Thoracic aorta (tissue), 2 donors: ENCODE measurements at regions not wholly inside any gene's neighbourhood (a gene's known extent, or its start where the extent isn't known, plus 50 kb on each side); places are given as distances from the start of the nearest gene placed in this dataset.

Experiments used
- ATAC-seq: fragments of 150-250 bp; one replicate; pipeline ENCODE4 v1.8.0; 2017; ENCODE audit warnings: low read depth; ENCODE audit not compliant: insufficient number of reproducible peaks, low FRiP score
- DNase-seq: peaks from one replicate; pipeline ENCODE4 v3.0.0-alpha.2; 2020; ENCODE audit warnings: low spot score
- H3K27ac ChIP-seq, 2 donors: fragments of 200-600 bp; sonication (generic); 1 replicate in 1 of 2; 2 replicates in 1 of 2; pipeline ENCODE4 v1.5.1; 2016; ENCODE audit warnings: mild to moderate bottlenecking in 2 of 2, moderate library complexity in 2 of 2
- H3K27me3 ChIP-seq: fragments of 200-600 bp; sonication (generic); replicated peaks from 2 replicates; pipeline ENCODE4 v1.6.0; 2016; ENCODE audit warnings: mild to moderate bottlenecking; ENCODE audit not compliant: insufficient read depth
- H3K36me3 ChIP-seq: fragments of 200-600 bp; sonication (generic); one replicate; pipeline ENCODE4 v1.5.1; 2016
- H3K4me1 ChIP-seq, 2 donors: fragments of 200-600 bp; sonication (generic); 1 replicate in 1 of 2; 2 replicates in 1 of 2; pipeline versions ENCODE4 v1.5.1 to v1.6.0; 2016; ENCODE audit warnings: low read depth in 2 of 2, mild to moderate bottlenecking in 1 of 2; ENCODE audit not compliant: control insufficient read depth in 1 of 2
- H3K4me3 ChIP-seq: fragments of 200-600 bp; sonication (generic); 2 replicates; pipeline ENCODE4 v1.5.1; 2016; ENCODE audit warnings: mild to moderate bottlenecking
- H3K9me3 ChIP-seq: fragments of 200-600 bp; sonication (generic); 2 replicates; pipeline ENCODE4 v1.5.1; 2016
- CTCF ChIP-seq: fragments of 200-600 bp; sonication (generic); IDR thresholded peaks from one replicate; pipeline ENCODE4 v1.5.1; 2019; ENCODE audit warnings: antibody characterized with exemption

GRCh38 chr17:33980193-33980592, 274.9 kb upstream of the CCL2 start:
- ATAC-seq = no peak
- H3K9me3 ChIP-seq = no peaks in the 10 kb centered on the region
- no peaks in the 10 kb centered on the region for H3K4me1 ChIP-seq
- no peaks in the 10 kb centered on the region for H3K27me3 ChIP-seq
- H3K4me3 ChIP-seq = no peak overlapping the region
- TF ChIP-seq CTCF = no peak
- no peak for DNase-seq
- no peak overlapping the region for H3K27ac ChIP-seq
- H3K36me3 ChIP-seq = no peaks in the 10 kb centered on the region

- H3K27me3 ChIP-seq = no peaks in the 10 kb centered on the region
- H3K4me3 ChIP-seq = no peak overlapping the region
- ATAC-seq (no peak), DNase-seq (no peak)
- no peaks in the 10 kb centered on the region for H3K9me3 ChIP-seq
- H3K36me3 ChIP-seq = no peaks in the 10 kb centered on the region
- H3K4me1 ChIP-seq = no peaks in the 10 kb centered on the region
- no peak overlapping the region for H3K27ac ChIP-seq
- TF ChIP-seq CTCF = no peak
These were observed 273.1 kb upstream of the CCL2 start for GRCh38 chr17:33981711-33982601.

GRCh38 chr17:33982909-33983308, 272.2 kb upstream of the CCL2 start:
- Histone ChIP-seq H3K4me1 (no peaks in the 10 kb centered on the region), H3K36me3 (no peaks in the 10 kb centered on the region), H3K27ac (no peak overlapping the region), H3K9me3 (no peaks in the 10 kb centered on the region), H3K4me3 (no peak overlapping the region), H3K27me3 (no peaks in the 10 kb centered on the region)
- DNase-seq (no peak), ATAC-seq (no peak)
- TF ChIP-seq CTCF = no peak

- DNase-seq = no peak
- no peak for ATAC-seq
- H3K4me1 ChIP-seq = no peaks in the 10 kb centered on the region
- H3K4me3 ChIP-seq = no peak overlapping the region
- no peak overlapping the region for H3K27ac ChIP-seq
- H3K36me3 ChIP-seq = no peaks in the 10 kb centered on the region
- no peaks in the 10 kb centered on the region for H3K27me3 ChIP-seq
- TF ChIP-seq CTCF = no peak
- H3K9me3 ChIP-seq = no peaks in the 10 kb centered on the region
These were observed 271.1 kb upstream of the CCL2 start for GRCh38 chr17:33983824-33984574.

GRCh38 chr17:33986088-33986487, 269.0 kb upstream of the CCL2 start:
- no peak for ATAC-seq
- no peaks in the 10 kb centered on the region for H3K36me3 ChIP-seq
- H3K4me3 ChIP-seq = no peak overlapping the region
- H3K27me3 ChIP-seq = no peaks in the 10 kb centered on the region
- no peak overlapping the region for H3K27ac ChIP-seq
- no peak for DNase-seq
- no peaks in the 10 kb centered on the region for H3K9me3 ChIP-seq
- H3K4me1 ChIP-seq = no peaks in the 10 kb centered on the region
- no peak for TF ChIP-seq CTCF
